ENCODE measurements at regions not wholly inside any gene's neighbourhood (a gene's known extent, or its start where the extent isn't known, plus 50 kb on each side); places are given as distances from the start of the nearest gene placed in this dataset.

DNA sequence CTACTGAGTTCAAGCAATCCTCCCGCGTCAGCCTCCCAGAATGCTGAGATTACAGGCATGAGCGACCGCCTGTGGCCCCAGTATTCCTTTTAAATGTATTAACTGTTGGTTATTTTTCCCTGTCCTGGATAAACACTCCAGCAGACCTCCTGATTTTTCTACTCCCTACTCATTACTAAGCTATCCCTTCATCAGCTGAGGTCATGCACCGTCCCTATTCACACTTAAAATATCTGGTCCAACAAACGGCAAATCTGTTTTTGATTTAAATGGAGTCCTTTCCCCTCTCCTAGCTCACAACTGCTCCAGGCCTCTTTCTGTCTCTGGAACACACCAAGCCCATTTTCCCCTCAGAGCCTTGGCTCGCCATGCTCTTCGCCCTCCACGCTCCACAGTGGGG is 1003.3 kb upstream of the TMEM132C start:
- no peak for TF ChIP-seq POLR2AphosphoS5 (IDR thresholded peaks at IDR 0.05; ENCODE audit: low read depth, low read length)
- TF ChIP-seq, protein P1, sequence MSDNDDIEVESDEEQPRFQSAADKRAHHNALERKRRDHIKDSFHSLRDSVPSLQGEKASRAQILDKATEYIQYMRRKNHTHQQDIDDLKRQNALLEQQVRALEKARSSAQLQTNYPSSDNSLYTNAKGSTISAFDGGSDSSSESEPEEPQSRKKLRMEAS (IDR thresholded peaks at IDR 0.05): no peak
